ENCODE measurements at regions not wholly inside any gene's neighbourhood (a gene's known extent, or its start where the extent isn't known, plus 50 kb on each side); places are given as distances from the start of the nearest gene placed in this dataset.

DNA sequence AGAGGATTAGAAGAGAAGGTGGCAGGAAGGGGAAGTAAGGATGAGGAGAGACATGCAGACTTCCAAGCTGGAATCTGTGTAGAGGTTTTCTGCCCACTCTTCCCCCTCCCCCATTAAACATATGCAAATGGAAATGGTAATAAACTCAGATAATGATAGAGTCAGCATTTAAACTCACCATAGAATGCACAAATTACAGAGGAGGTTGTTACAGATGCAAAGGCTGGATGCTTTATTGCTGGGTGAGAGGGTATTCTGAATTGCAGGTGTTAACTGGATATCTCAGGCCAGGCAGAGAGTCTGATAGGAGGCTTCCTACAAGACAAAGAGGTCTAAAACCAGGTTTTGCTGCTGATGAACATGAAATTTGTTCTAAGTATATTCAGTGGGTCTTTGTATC is 372.5 kb downstream of the SEC16B start:
- TF ChIP-seq, protein P1, sequence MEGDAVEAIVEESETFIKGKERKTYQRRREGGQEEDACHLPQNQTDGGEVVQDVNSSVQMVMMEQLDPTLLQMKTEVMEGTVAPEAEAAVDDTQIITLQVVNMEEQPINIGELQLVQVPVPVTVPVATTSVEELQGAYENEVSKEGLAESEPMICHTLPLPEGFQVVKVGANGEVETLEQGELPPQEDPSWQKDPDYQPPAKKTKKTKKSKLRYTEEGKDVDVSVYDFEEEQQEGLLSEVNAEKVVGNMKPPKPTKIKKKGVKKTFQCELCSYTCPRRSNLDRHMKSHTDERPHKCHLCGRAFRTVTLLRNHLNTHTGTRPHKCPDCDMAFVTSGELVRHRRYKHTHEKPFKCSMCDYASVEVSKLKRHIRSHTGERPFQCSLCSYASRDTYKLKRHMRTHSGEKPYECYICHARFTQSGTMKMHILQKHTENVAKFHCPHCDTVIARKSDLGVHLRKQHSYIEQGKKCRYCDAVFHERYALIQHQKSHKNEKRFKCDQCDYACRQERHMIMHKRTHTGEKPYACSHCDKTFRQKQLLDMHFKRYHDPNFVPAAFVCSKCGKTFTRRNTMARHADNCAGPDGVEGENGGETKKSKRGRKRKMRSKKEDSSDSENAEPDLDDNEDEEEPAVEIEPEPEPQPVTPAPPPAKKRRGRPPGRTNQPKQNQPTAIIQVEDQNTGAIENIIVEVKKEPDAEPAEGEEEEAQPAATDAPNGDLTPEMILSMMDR (IDR thresholded peaks at IDR 0.05; ENCODE audit: insufficient read depth, low read length), result no peak
- TF ChIP-seq, protein P2, sequence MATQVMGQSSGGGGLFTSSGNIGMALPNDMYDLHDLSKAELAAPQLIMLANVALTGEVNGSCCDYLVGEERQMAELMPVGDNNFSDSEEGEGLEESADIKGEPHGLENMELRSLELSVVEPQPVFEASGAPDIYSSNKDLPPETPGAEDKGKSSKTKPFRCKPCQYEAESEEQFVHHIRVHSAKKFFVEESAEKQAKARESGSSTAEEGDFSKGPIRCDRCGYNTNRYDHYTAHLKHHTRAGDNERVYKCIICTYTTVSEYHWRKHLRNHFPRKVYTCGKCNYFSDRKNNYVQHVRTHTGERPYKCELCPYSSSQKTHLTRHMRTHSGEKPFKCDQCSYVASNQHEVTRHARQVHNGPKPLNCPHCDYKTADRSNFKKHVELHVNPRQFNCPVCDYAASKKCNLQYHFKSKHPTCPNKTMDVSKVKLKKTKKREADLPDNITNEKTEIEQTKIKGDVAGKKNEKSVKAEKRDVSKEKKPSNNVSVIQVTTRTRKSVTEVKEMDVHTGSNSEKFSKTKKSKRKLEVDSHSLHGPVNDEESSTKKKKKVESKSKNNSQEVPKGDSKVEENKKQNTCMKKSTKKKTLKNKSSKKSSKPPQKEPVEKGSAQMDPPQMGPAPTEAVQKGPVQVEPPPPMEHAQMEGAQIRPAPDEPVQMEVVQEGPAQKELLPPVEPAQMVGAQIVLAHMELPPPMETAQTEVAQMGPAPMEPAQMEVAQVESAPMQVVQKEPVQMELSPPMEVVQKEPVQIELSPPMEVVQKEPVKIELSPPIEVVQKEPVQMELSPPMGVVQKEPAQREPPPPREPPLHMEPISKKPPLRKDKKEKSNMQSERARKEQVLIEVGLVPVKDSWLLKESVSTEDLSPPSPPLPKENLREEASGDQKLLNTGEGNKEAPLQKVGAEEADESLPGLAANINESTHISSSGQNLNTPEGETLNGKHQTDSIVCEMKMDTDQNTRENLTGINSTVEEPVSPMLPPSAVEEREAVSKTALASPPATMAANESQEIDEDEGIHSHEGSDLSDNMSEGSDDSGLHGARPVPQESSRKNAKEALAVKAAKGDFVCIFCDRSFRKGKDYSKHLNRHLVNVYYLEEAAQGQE (IDR thresholded peaks at IDR 0.05; ENCODE audit: insufficient replicate concordance, low read depth), result no peak
- TF ChIP-seq POLR2AphosphoS5 (IDR thresholded peaks at IDR 0.05; ENCODE audit: low read depth) (no peak), GABPA (IDR thresholded peaks at IDR 0.05; ENCODE audit: low read depth) (no peak), SPI1 (IDR thresholded peaks at IDR 0.05; ENCODE audit: borderline replicate concordance, low read depth) (no peak)
- Histone ChIP-seq H3K27me3 (ENCODE audit: insufficient read depth, poor library complexity, severe bottlenecking) (no peaks in the 10 kb centered on the region), H3K4me3 (replicated peaks; ENCODE audit: insufficient read depth, low read length) (no peak overlapping the region), H3K27ac (replicated peaks) (no peak overlapping the region)
- DNase-seq (ENCODE audit: low read depth in 1 of 2, low spot score in 1 of 2), result no peak

DNA sequence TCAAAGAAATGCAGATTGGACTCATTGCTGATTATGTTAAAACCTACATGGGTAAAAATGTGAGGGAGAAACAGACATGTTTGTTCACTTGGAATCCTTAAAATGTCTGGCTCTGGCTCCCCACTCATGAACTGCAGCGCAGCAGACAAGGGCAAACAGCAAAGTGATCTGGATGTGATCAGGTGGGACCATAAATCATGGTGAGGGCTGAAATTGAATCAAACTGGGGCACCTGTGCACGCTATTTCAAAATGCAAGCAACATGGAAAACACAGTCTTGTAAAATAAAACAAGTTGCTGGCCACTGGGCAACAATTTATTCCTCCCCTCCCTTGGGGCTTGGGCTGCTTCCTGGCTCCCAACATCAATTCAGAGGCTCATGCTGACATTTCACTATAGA is 373.4 kb downstream of the SEC16B start:
- TF ChIP-seq POLR2AphosphoS5 (IDR thresholded peaks at IDR 0.05; ENCODE audit: low read depth) (no peak), SPI1 (IDR thresholded peaks at IDR 0.05; ENCODE audit: borderline replicate concordance, low read depth) (no peak), GABPA (IDR thresholded peaks at IDR 0.05; ENCODE audit: low read depth) (no peak)
- TF ChIP-seq, protein P1 (IDR thresholded peaks at IDR 0.05; ENCODE audit: insufficient read depth, low read length), result no peak
- TF ChIP-seq, protein P2 (IDR thresholded peaks at IDR 0.05; ENCODE audit: insufficient replicate concordance, low read depth), result no peak
- DNase-seq (ENCODE audit: low read depth in 1 of 2, low spot score in 1 of 2), result no peak
- no peak overlapping the region for H3K27ac ChIP-seq (replicated peaks)
- H3K27me3 ChIP-seq (ENCODE audit: insufficient read depth, poor library complexity, severe bottlenecking), result no peaks in the 10 kb centered on the region
- H3K4me3 ChIP-seq (replicated peaks; ENCODE audit: insufficient read depth, low read length), result no peak overlapping the region

DNA sequence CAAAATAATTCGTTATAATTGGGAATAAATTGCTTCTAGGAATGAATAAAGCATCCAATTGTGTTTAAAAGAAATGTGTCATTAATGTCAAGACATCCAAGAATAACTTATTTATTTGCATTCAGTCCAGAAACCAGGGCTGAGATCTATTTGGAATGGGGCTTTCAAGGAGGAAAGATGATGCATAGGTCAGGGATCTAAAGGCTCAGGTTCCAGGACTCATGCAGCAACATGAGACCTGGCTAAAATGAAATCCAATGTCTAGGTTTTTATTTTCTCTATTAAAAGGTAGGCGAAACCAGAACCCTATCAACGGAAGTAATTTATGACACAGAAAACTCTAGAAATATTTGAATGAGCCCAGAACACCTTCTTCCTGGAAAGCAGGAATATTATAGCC is 376.8 kb downstream of the SEC16B start:
- TF ChIP-seq, protein P1 (IDR thresholded peaks at IDR 0.05; ENCODE audit: insufficient read depth, low read length), result no peak
- TF ChIP-seq POLR2AphosphoS5 (IDR thresholded peaks at IDR 0.05; ENCODE audit: low read depth) (no peak), GABPA (IDR thresholded peaks at IDR 0.05; ENCODE audit: low read depth) (no peak), SPI1 (IDR thresholded peaks at IDR 0.05; ENCODE audit: borderline replicate concordance, low read depth) (no peak)
- TF ChIP-seq, protein P2 (IDR thresholded peaks at IDR 0.05; ENCODE audit: insufficient replicate concordance, low read depth), result no peak
- no peak overlapping the region for H3K27ac ChIP-seq (replicated peaks)

More for the DNA sequence above, 376.8 kb downstream of the SEC16B start:
- DNase-seq (ENCODE audit: low read depth in 1 of 2, low spot score in 1 of 2), result no peak
- H3K4me3 ChIP-seq (replicated peaks; ENCODE audit: insufficient read depth, low read length), result no peak overlapping the region
- no peaks in the 10 kb centered on the region for H3K27me3 ChIP-seq (ENCODE audit: insufficient read depth, poor library complexity, severe bottlenecking)
